ENCODE measurements at regions not wholly inside any gene's neighbourhood (a gene's known extent, or its start where the extent isn't known, plus 50 kb on each side); places are given as distances from the start of the nearest gene placed in this dataset.
"Not testable (repeated sequence)": the region's sequence is repeated elsewhere in the genome, so short reads cannot be mapped to it uniquely, and the experiment has no call there.

GRCh38 chr7:79513261-79513660, 59.8 kb upstream of the MAGI2 start:
- in situ Hi-C loops (cut with HindIII; ENCODE audit: low pct_unique_long_range_greater_than_20kb, low sequenced_read_pairs) = no loop called here
- DNase-seq (ENCODE audit: low read depth) = no peak

GRCh38 chr7:79512261-79512660, 58.8 kb upstream of the MAGI2 start:
- in situ Hi-C loops (cut with HindIII; ENCODE audit: low pct_unique_long_range_greater_than_20kb, low sequenced_read_pairs) = no loop called here
- DNase-seq (ENCODE audit: low read depth) = no peak

GRCh38 chr7:79511056-79511455, 57.6 kb upstream of the MAGI2 start:
- DNase-seq (ENCODE audit: low read depth); in situ Hi-C loops (cut with HindIII; ENCODE audit: low pct_unique_long_range_greater_than_20kb, low sequenced_read_pairs): not testable (repeated sequence)

GRCh38 chr7:79507131-79507530, 53.7 kb upstream of the MAGI2 start:
- peak; percentile 23 for DNase-seq (ENCODE audit: low read depth)
- in situ Hi-C loops (cut with HindIII; ENCODE audit: low pct_unique_long_range_greater_than_20kb, low sequenced_read_pairs) = no loop called here

GRCh38 chr7:79506481-79506880, 53.0 kb upstream of the MAGI2 start:
- in situ Hi-C loops (cut with HindIII; ENCODE audit: low pct_unique_long_range_greater_than_20kb, low sequenced_read_pairs) = no loop called here
- DNase-seq (ENCODE audit: low read depth) = peak; percentile 55

GRCh38 chr7:79504607-79505389, 51.3 kb upstream of the MAGI2 start:
- DNase-seq (ENCODE audit: low read depth) = peak; percentile 18
- in situ Hi-C loops (cut with HindIII; ENCODE audit: low pct_unique_long_range_greater_than_20kb, low sequenced_read_pairs) = no loop called here
